Transverse colon (tissue), 4 donors: ENCODE measurements at regions not wholly inside any gene's neighbourhood (a gene's known extent, or its start where the extent isn't known, plus 50 kb on each side); places are given as distances from the start of the nearest gene placed in this dataset.

Source experiments
- CTCF ChIP-seq, 5 experiments: fragments of 200-600 bp in 3 of 5; fragments of 450-650 bp in 2 of 5; sonication (generic) in 3 of 5; IDR thresholded peaks; 1 replicate in 2 of 5; 2 replicates in 3 of 5; pipeline ENCODE4 v1.5.1; 2016 to 2017; ENCODE audit warnings: antibody characterized with exemption in 5 of 5, inconsistent platforms in 3 of 5, mild to moderate bottlenecking in 2 of 5, moderate library complexity in 1 of 5
- POLR2A ChIP-seq: fragments of 450-650 bp; IDR thresholded peaks from one replicate; pipeline ENCODE4 v1.6.1; 2016; ENCODE audit warnings: antibody characterized with exemption, mild to moderate bottlenecking, moderate library complexity
- POLR2AphosphoS5 ChIP-seq, 3 donors: sonication (generic); formaldehyde crosslinking; IDR thresholded peaks; one replicate each; pipeline ENCODE4 v1.6.1; 2016; ENCODE audit warnings: antibody characterized with exemption in 3 of 3

GRCh38 chr3:68408626-68409025 lies 523.7 kb downstream of the TAFA4 start:
- TF ChIP-seq CTCF (IDR thresholded peaks at IDR 0.05) (no peak), POLR2AphosphoS5 (IDR thresholded peaks at IDR 0.05) (no peak), POLR2A (no peak)
